Suprapubic skin (tissue), 4 donors: ENCODE measurements at regions not wholly inside any gene's neighbourhood (a gene's known extent, or its start where the extent isn't known, plus 50 kb on each side); places are given as distances from the start of the nearest gene placed in this dataset.

Experiments used
- EP300 ChIP-seq: sonication (generic); formaldehyde crosslinking; IDR thresholded peaks from one replicate; pipeline ENCODE4 v1.6.1; 2017; ENCODE audit warnings: antibody characterized with exemption
- POLR2A ChIP-seq, 2 donors: fragments of 450-650 bp; IDR thresholded peaks; one replicate each; pipeline ENCODE4 v1.6.1; 2017; ENCODE audit warnings: antibody characterized with exemption in 2 of 2, mild to moderate bottlenecking in 2 of 2, moderate library complexity in 2 of 2
- POLR2AphosphoS5 ChIP-seq, 3 donors: sonication (generic); formaldehyde crosslinking; IDR thresholded peaks; one replicate each; pipeline ENCODE4 v1.6.1; 2017; ENCODE audit warnings: antibody characterized with exemption in 3 of 3
- TF ChIP-seq, protein P1 (sequence below), 2 donors: fragments of 200-600 bp in 1 of 2; fragments of 450-650 bp in 1 of 2; sonication (generic) in 1 of 2; IDR thresholded peaks; one replicate each; pipeline ENCODE4 v1.5.1; 2016 to 2019; ENCODE audit warnings: antibody characterized with exemption in 2 of 2, mild to moderate bottlenecking in 1 of 2, moderate library complexity in 1 of 2

DNA sequence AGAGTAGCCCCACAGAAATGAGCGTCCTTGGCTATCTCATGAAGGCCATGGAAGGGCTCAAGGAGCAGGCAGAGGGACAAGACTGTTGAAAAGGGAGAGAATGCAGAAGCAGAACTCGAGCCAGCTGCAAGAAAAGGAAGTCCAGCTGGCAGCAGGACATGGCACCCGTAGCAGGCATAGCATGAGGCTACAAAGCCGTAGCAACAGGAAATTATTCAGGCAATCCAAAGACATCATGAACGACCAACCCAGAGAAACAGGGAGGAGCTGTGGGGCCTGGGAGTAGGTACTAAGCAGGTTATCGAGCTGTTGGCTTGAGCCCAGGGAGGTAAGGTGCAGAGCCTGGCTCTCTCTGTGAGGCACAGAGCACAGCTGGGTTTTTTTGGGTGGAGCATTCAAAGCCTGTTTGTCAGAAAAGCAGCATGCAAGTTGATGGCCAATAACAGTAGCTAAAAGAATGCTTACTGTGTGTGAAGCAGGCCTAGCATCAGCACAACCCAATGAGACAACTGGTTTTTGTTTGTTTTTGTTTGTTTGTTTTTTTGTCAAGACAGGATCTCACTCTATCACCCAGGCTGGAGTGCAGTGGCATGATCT lies 144.0 kb upstream of the SMAD3 start:
- TF ChIP-seq POLR2AphosphoS5 (IDR thresholded peaks at IDR 0.05) (no peak), POLR2A (IDR thresholded peaks at IDR 0.05) (no peak), EP300 (no peak)
- TF ChIP-seq, protein P1, sequence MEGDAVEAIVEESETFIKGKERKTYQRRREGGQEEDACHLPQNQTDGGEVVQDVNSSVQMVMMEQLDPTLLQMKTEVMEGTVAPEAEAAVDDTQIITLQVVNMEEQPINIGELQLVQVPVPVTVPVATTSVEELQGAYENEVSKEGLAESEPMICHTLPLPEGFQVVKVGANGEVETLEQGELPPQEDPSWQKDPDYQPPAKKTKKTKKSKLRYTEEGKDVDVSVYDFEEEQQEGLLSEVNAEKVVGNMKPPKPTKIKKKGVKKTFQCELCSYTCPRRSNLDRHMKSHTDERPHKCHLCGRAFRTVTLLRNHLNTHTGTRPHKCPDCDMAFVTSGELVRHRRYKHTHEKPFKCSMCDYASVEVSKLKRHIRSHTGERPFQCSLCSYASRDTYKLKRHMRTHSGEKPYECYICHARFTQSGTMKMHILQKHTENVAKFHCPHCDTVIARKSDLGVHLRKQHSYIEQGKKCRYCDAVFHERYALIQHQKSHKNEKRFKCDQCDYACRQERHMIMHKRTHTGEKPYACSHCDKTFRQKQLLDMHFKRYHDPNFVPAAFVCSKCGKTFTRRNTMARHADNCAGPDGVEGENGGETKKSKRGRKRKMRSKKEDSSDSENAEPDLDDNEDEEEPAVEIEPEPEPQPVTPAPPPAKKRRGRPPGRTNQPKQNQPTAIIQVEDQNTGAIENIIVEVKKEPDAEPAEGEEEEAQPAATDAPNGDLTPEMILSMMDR (IDR thresholded peaks at IDR 0.05), result no peak
